ENCODE measurements at regions not wholly inside any gene's neighbourhood (a gene's known extent, or its start where the extent isn't known, plus 50 kb on each side); places are given as distances from the start of the nearest gene placed in this dataset.

- TF ChIP-seq CTCF (IDR thresholded peaks at IDR 0.05) = no peak
- TF ChIP-seq EZH2 (IDR thresholded peaks at IDR 0.05) = no peak
- no peak for TF ChIP-seq EZH2phosphoT487 (IDR thresholded peaks at IDR 0.05)
These were observed 102.5 kb upstream of the SSTR1 start for GRCh38 chr14:38105106-38105702.
